HL-60 (cell line): ENCODE measurements at regions not wholly inside any gene's neighbourhood (a gene's known extent, or its start where the extent isn't known, plus 50 kb on each side); places are given as distances from the start of the nearest gene placed in this dataset.

Source experiments
- CTCF ChIP-seq: IDR thresholded peaks from one replicate; pipeline ENCODE4 v1.5.1; 2011; ENCODE audit warnings: low read length, control low read depth, inconsistent platforms; ENCODE audit not compliant: insufficient read depth
- GABPA ChIP-seq: IDR thresholded peaks from 2 replicates; pipeline ENCODE4 v1.6.1; 2012; ENCODE audit warnings: low read depth
- POLR2AphosphoS5 ChIP-seq: IDR thresholded peaks from 2 replicates; pipeline ENCODE4 v1.6.1; 2012; ENCODE audit warnings: low read depth
- REST ChIP-seq: IDR thresholded peaks from 2 replicates; pipeline ENCODE4 v1.6.1; 2012; ENCODE audit warnings: low read depth; ENCODE audit not compliant: insufficient replicate concordance
- SPI1 ChIP-seq: IDR thresholded peaks from 2 replicates; pipeline ENCODE4 v1.6.1; 2012; ENCODE audit warnings: low read depth, mild to moderate bottlenecking, borderline replicate concordance

- TF ChIP-seq CTCF, result no peak
- TF ChIP-seq POLR2AphosphoS5, result no peak
- TF ChIP-seq REST, result no peak
- no peak for TF ChIP-seq GABPA
- no peak for TF ChIP-seq SPI1
Observed at GRCh38 chr4:85420831-85421230, 54.1 kb upstream of the ARHGAP24 start.
